ENCODE measurements at regions not wholly inside any gene's neighbourhood (a gene's known extent, or its start where the extent isn't known, plus 50 kb on each side); places are given as distances from the start of the nearest gene placed in this dataset.

GRCh38 chr16:85978291-85978775, 79.4 kb downstream of the IRF8 start:
- BruUV-seq (replicated peaks), result no TSS peak
- WGBS (ENCODE audit: insufficient coverage, insufficient replicate concordance, low lambda C conversion rate, missing lambda C conversion rate), result 73% methylated on average over 22 of the region's 22 CpGs
- Histone ChIP-seq H3K9ac (ENCODE audit: control insufficient read depth, insufficient read depth, low read length) (no peak overlapping the region), H2AFZ (ENCODE audit: control insufficient read depth, low read depth, low read length) (no peak overlapping the region), H3K27me3 (replicated peaks in 1 of 2; ENCODE audit: control insufficient read depth in 2 of 2, insufficient read depth in 2 of 2, low read length in 1 of 2) (no peaks in the 10 kb centered on the region), H4K20me1 (ENCODE audit: control insufficient read depth, insufficient read depth) (no peaks in the 10 kb centered on the region), H3K27ac (ENCODE audit: control insufficient read depth, insufficient read depth) (no peak overlapping the region), H3K9me3 (replicated peaks; ENCODE audit: control insufficient read depth, insufficient read depth, low read length) (no peaks in the 10 kb centered on the region; the same call in 2 of the 3 replicates), H3K36me3 (ENCODE audit: control insufficient read depth in 2 of 2, insufficient read depth in 2 of 2, low read length in 1 of 2) (no peaks in the 10 kb centered on the region), H3K79me2 (ENCODE audit: control insufficient read depth, insufficient read depth, low read length) (no peaks in the 10 kb centered on the region), H3K4me1 (ENCODE audit: control insufficient read depth, insufficient read depth, low read length) (peaks cover 6% of the 10 kb centered on the region), H3K4me3 (no peak overlapping the region), H3K4me2 (ENCODE audit: control insufficient read depth, insufficient read depth) (no peak overlapping the region)
- CTCF ChIA-PET, result interaction anchor here (3.9 to 6.9 kb wide), 2 partner anchors 38 to 159 kb away, joined by 25 to 60 read pairs; no protein-coding TSS in a partner anchor
- intact Hi-C loops (cut with micrococcal nuclease; ENCODE audit: unreplicated experiment), result loop anchor here (5.0 kb wide), 1 partner anchor 39 kb away; no protein-coding TSS in a partner anchor
- POLR2A ChIA-PET, result interaction anchor here (0.6 kb wide), 1 partner anchor 275 kb away, joined by 3 read pairs; no protein-coding TSS in a partner anchor
- ATAC-seq, result no peak
- FAIRE-seq, result no peak
- in situ Hi-C loops (cut with MboI), result no loop called here
- TF ChIP-seq SPI1 (IDR thresholded peaks at IDR 0.05; ENCODE audit: borderline replicate concordance, insufficient read depth, low read depth, low read length) (0 out of 2 replicates have a peak, but pooled peaks have one; percentile 15), RFX5 (IDR thresholded peaks at IDR 0.05; ENCODE audit: low read depth, low read length) (no peak)
- DNase-seq (ENCODE audit: low read depth, low spot score), result no peak
- RAD21 ChIA-PET (ENCODE audit: unreplicated experiment), result interaction anchor here (1.5 kb wide), 1 partner anchor 35 kb away, joined by 4 read pairs; no protein-coding TSS in a partner anchor
- SMC1A ChIA-PET (ENCODE audit: uncharacterized antibody, unreplicated experiment), result interaction anchor here (1.0 to 1.8 kb wide), 4 partner anchors 9 to 37 kb away, joined by 3 to 5 read pairs (median 4); no protein-coding TSS in a partner anchor

GRCh38 chr16:85978976-85979375, 80.0 kb downstream of the IRF8 start:
- intact Hi-C loops (cut with micrococcal nuclease; ENCODE audit: unreplicated experiment), result loop anchor here (5.0 kb wide), 1 partner anchor 38 kb away; no protein-coding TSS in a partner anchor
- SMC1A ChIA-PET (ENCODE audit: uncharacterized antibody, unreplicated experiment), result interaction anchor here (1.0 to 1.7 kb wide), 2 partner anchors 34 to 37 kb away, joined by 3 to 5 read pairs; no protein-coding TSS in a partner anchor
- Histone ChIP-seq H3K79me2 (ENCODE audit: control insufficient read depth, insufficient read depth, low read length) (no peaks in the 10 kb centered on the region; the same call in 1 of the 2 replicates), H3K4me1 (ENCODE audit: control insufficient read depth, insufficient read depth, low read length) (peaks cover 8% of the 10 kb centered on the region), H3K9me3 (replicated peaks; ENCODE audit: control insufficient read depth, insufficient read depth, low read length) (no peaks in the 10 kb centered on the region; the same call in 2 of the 3 replicates), H2AFZ (ENCODE audit: control insufficient read depth, low read depth, low read length) (no peak overlapping the region), H3K27me3 (replicated peaks in 1 of 2; ENCODE audit: control insufficient read depth in 2 of 2, insufficient read depth in 2 of 2, low read length in 1 of 2) (no peaks in the 10 kb centered on the region), H3K4me3 (no peak overlapping the region), H3K36me3 (ENCODE audit: control insufficient read depth in 2 of 2, insufficient read depth in 2 of 2, low read length in 1 of 2) (no peaks in the 10 kb centered on the region), H3K9ac (ENCODE audit: control insufficient read depth, insufficient read depth, low read length) (no peak overlapping the region), H4K20me1 (ENCODE audit: control insufficient read depth, insufficient read depth) (no peaks in the 10 kb centered on the region), H3K27ac (ENCODE audit: control insufficient read depth, insufficient read depth) (no peak overlapping the region), H3K4me2 (ENCODE audit: control insufficient read depth, insufficient read depth) (no peak overlapping the region)
- DNase-seq (ENCODE audit: low read depth, low spot score) (no peak), FAIRE-seq (no peak), ATAC-seq (no peak)
- POLR2A ChIA-PET, result interaction anchor here (0.6 kb wide), 1 partner anchor 274 kb away, joined by 3 read pairs; no protein-coding TSS in a partner anchor
- no TSS peak for BruUV-seq (replicated peaks)
- in situ Hi-C loops (cut with MboI), result no loop called here
- CTCF ChIA-PET, result interaction anchor here (1.0 to 6.9 kb wide), 5 partner anchors 34 to 159 kb away, joined by 4 to 60 read pairs (median 8); partner anchors contain the start of gene IRF8
- WGBS (ENCODE audit: insufficient coverage, insufficient replicate concordance, low lambda C conversion rate, missing lambda C conversion rate), result 82% methylated on average over 13 of the region's 13 CpGs
- RAD21 ChIA-PET (ENCODE audit: unreplicated experiment), result interaction anchor here (1.5 to 1.6 kb wide), 2 partner anchors 34 to 158 kb away, joined by 4 to 9 read pairs; no protein-coding TSS in a partner anchor
- TF ChIP-seq CUX1 (IDR thresholded peaks at IDR 0.05; ENCODE audit: insufficient replicate concordance, low read depth, low read length) (no peak), STAT3 (IDR thresholded peaks at IDR 0.05; ENCODE audit: low read depth, low read length) (no peak), ZZZ3 (IDR thresholded peaks at IDR 0.05; ENCODE audit: control insufficient read depth, insufficient read length, low read depth) (no peak), HDAC6 (IDR thresholded peaks at IDR 0.05; ENCODE audit: unreplicated experiment) (no peak)
- TF ChIP-seq, protein P1, sequence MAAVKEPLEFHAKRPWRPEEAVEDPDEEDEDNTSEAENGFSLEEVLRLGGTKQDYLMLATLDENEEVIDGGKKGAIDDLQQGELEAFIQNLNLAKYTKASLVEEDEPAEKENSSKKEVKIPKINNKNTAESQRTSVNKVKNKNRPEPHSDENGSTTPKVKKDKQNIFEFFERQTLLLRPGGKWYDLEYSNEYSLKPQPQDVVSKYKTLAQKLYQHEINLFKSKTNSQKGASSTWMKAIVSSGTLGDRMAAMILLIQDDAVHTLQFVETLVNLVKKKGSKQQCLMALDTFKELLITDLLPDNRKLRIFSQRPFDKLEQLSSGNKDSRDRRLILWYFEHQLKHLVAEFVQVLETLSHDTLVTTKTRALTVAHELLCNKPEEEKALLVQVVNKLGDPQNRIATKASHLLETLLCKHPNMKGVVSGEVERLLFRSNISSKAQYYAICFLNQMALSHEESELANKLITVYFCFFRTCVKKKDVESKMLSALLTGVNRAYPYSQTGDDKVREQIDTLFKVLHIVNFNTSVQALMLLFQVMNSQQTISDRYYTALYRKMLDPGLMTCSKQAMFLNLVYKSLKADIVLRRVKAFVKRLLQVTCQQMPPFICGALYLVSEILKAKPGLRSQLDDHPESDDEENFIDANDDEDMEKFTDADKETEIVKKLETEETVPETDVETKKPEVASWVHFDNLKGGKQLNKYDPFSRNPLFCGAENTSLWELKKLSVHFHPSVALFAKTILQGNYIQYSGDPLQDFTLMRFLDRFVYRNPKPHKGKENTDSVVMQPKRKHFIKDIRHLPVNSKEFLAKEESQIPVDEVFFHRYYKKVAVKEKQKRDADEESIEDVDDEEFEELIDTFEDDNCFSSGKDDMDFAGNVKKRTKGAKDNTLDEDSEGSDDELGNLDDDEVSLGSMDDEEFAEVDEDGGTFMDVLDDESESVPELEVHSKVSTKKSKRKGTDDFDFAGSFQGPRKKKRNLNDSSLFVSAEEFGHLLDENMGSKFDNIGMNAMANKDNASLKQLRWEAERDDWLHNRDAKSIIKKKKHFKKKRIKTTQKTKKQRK (IDR thresholded peaks at IDR 0.05; ENCODE audit: low read depth, low read length), result no peak

Measured in GM12878 (cell line).